ENCODE measurements at regions not wholly inside any gene's neighbourhood (a gene's known extent, or its start where the extent isn't known, plus 50 kb on each side); places are given as distances from the start of the nearest gene placed in this dataset.

DNA sequence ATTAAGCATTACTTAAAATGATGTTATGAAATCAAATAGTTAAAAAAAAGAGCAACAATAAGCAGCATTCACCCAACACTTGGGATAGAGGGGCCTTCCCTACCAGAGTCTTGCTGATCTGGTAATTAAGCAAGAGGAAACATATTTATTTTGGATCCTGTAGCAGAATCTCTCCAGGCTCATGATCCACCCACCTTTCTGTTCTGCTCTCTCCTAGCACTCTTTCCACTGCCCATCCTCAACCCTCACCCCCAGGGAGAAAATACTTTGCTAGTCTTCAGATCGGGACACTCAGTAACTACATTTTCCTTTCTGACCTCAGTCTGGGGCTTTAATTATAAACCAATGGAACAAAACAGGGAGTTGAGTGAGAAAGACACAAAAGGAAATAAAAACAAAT lies 1541.9 kb downstream of the AACS start:
- Histone ChIP-seq H3K4me3 (ENCODE audit: low read depth, low read length) (no peak overlapping the region), H3K27me3 (replicated peaks) (no peaks in the 10 kb centered on the region), H3K36me3 (replicated peaks) (no peaks in the 10 kb centered on the region), H3K27ac (no peak overlapping the region)
- DNase-seq, result no peak
- TF ChIP-seq, protein P1, sequence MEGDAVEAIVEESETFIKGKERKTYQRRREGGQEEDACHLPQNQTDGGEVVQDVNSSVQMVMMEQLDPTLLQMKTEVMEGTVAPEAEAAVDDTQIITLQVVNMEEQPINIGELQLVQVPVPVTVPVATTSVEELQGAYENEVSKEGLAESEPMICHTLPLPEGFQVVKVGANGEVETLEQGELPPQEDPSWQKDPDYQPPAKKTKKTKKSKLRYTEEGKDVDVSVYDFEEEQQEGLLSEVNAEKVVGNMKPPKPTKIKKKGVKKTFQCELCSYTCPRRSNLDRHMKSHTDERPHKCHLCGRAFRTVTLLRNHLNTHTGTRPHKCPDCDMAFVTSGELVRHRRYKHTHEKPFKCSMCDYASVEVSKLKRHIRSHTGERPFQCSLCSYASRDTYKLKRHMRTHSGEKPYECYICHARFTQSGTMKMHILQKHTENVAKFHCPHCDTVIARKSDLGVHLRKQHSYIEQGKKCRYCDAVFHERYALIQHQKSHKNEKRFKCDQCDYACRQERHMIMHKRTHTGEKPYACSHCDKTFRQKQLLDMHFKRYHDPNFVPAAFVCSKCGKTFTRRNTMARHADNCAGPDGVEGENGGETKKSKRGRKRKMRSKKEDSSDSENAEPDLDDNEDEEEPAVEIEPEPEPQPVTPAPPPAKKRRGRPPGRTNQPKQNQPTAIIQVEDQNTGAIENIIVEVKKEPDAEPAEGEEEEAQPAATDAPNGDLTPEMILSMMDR (IDR thresholded peaks at IDR 0.05; ENCODE audit: low read depth, low read length, missing control alignments), result no peak
- in situ Hi-C loops (cut with HindIII; ENCODE audit: low pct_ligation_motif_present, low sequenced_read_pairs), result no loop called here

DNA sequence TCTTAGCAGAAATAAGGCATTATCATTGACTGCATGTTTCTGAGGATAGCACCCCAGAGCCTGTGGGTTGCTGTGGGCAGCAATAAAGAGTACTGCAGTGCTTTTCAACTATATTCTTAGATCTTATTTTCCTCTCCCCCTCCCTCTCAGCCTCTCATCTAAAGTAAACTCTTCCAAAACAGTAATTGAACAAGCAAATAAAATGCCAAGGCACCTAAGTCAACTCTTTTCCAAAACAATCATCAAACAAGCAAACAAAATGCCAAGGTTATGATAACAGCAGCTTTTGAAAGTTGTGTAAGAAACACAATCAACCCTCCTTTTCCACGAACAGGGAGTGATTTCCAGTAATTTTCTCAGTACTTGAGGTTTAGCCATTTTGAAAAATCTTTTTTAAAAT lies 1542.6 kb downstream of the AACS start:
- H3K36me3 ChIP-seq (replicated peaks), result no peaks in the 10 kb centered on the region
- no peaks in the 10 kb centered on the region for H3K27me3 ChIP-seq (replicated peaks)
- DNase-seq, result no peak
- TF ChIP-seq, protein P1 (IDR thresholded peaks at IDR 0.05; ENCODE audit: low read depth, low read length, missing control alignments), result no peak
- no peak overlapping the region for H3K27ac ChIP-seq
- H3K4me3 ChIP-seq (ENCODE audit: low read depth, low read length), result no peak overlapping the region
- in situ Hi-C loops (cut with HindIII; ENCODE audit: low pct_ligation_motif_present, low sequenced_read_pairs), result no loop called here

DNA sequence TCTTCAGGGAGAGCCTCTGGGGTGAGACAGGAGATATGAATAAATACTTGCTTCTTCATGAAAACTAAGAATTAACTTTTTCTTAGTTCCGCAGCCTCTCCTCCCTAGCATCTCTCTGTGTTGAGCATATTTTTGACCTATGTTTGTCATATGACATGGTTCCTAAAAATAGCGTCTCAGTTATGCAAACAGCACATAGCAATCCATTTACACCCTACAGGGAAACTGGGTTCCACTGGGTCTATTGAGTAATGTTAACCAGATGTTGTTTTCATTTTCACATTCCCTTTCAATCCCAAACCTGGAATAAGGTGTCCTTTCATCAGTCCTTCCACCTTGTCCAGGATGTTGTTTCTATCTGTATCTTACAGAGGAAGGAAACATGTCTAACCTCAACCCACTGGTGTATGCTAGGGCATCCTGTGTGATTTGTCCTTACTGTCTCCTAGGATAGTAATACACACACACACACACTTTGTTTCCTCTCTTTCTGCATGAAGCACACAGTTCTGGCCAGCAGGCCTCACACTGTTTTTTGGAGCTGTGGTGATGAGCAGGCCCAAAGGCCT lies 1543.5 kb downstream of the AACS start:
- in situ Hi-C loops (cut with HindIII; ENCODE audit: low pct_ligation_motif_present, low sequenced_read_pairs), result no loop called here
- no peaks in the 10 kb centered on the region for H3K27me3 ChIP-seq (replicated peaks)
- no peak for DNase-seq

DNA sequence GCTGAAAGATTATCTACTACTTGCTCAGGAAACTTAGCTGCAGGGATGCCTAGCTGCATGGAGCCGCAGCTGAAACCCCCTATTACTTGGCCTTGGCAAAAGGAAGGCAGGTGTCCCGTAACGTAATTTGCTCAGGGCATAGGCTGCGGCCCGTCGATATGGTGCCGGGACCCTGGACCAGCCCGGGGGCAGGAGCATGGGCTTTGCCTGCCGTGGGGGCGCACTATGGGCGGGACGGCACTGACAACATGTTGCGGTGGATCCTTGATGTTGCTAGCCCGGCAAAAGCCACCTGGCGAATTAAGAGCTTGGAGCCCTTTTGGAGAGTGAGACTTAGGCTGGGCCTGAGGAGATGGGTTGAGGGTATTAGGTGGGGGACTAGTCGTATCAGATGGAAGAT lies 1551.2 kb downstream of the AACS start:
- no peak for DNase-seq
- in situ Hi-C loops (cut with HindIII; ENCODE audit: low pct_ligation_motif_present, low sequenced_read_pairs), result no loop called here
- Histone ChIP-seq H3K27me3 (replicated peaks) (no peaks in the 10 kb centered on the region), H3K36me3 (replicated peaks) (no peaks in the 10 kb centered on the region), H3K4me3 (ENCODE audit: low read depth, low read length) (no peak overlapping the region), H3K27ac (no peak overlapping the region)
- TF ChIP-seq, protein P1 (IDR thresholded peaks at IDR 0.05; ENCODE audit: low read depth, low read length, missing control alignments), result no peak

More for the DNA sequence above, 1543.5 kb downstream of the AACS start:
- Histone ChIP-seq H3K4me3 (ENCODE audit: low read depth, low read length) (no peak overlapping the region), H3K27ac (no peak overlapping the region), H3K36me3 (replicated peaks) (no peaks in the 10 kb centered on the region)
- TF ChIP-seq, protein P1 (IDR thresholded peaks at IDR 0.05; ENCODE audit: low read depth, low read length, missing control alignments), result no peak

DNA sequence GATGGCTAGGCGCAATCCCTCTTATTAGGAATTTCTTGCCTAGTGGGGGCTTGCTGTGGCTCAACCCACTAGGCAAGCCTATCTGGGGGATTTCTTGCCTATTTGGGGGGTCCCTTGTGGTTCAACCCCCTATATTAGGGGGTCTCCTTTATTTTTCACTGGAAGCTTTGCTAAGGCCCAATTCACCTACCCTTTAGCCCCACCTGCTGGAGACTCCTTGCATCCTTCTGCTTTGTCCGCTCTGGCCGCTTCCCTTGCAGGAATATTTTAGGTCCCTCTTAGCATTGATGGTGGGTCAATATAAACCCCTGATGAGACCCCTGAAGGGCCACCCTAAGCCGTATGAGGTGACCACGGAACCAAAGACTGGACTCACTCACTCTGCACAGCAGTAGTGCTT lies 1552.1 kb downstream of the AACS start:
- no peak overlapping the region for H3K27ac ChIP-seq
- TF ChIP-seq, protein P1 (IDR thresholded peaks at IDR 0.05; ENCODE audit: low read depth, low read length, missing control alignments), result peak; percentile 25
- no peak for DNase-seq
- in situ Hi-C loops (cut with HindIII; ENCODE audit: low pct_ligation_motif_present, low sequenced_read_pairs), result no loop called here
- H3K36me3 ChIP-seq (replicated peaks), result no peaks in the 10 kb centered on the region
- H3K4me3 ChIP-seq (ENCODE audit: low read depth, low read length), result no peak overlapping the region
- H3K27me3 ChIP-seq (replicated peaks), result no peaks in the 10 kb centered on the region

DNA sequence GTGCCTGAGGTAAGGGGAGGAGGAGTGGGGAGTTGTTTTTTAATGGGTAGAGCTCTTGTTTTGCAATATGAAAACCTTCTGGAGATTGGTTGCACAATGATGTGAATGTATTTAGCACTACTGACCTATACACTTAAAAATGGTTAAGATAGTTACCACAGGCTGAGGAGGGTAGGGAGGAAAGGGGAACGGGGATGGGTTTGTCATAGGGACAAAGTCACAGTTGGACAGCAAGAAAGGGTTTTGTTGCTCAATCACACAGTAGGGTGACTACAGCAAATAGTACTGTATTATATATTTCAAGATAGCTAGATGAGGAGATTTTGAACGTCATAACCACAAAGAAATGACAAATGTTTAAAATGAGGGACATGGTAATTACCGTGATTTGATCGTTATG lies 1562.4 kb downstream of the AACS start:
- in situ Hi-C loops (cut with HindIII; ENCODE audit: low pct_ligation_motif_present, low sequenced_read_pairs), result no loop called here
- DNase-seq, result no peak
- no peak overlapping the region for H3K4me3 ChIP-seq (ENCODE audit: low read depth, low read length)
- H3K27ac ChIP-seq, result no peak overlapping the region
- H3K36me3 ChIP-seq (replicated peaks), result no peaks in the 10 kb centered on the region
- no peaks in the 10 kb centered on the region for H3K27me3 ChIP-seq (replicated peaks)
- TF ChIP-seq, protein P1 (IDR thresholded peaks at IDR 0.05; ENCODE audit: low read depth, low read length, missing control alignments), result no peak
